ENCODE measurements at regions not wholly inside any gene's neighbourhood (a gene's known extent, or its start where the extent isn't known, plus 50 kb on each side); places are given as distances from the start of the nearest gene placed in this dataset.

DNA sequence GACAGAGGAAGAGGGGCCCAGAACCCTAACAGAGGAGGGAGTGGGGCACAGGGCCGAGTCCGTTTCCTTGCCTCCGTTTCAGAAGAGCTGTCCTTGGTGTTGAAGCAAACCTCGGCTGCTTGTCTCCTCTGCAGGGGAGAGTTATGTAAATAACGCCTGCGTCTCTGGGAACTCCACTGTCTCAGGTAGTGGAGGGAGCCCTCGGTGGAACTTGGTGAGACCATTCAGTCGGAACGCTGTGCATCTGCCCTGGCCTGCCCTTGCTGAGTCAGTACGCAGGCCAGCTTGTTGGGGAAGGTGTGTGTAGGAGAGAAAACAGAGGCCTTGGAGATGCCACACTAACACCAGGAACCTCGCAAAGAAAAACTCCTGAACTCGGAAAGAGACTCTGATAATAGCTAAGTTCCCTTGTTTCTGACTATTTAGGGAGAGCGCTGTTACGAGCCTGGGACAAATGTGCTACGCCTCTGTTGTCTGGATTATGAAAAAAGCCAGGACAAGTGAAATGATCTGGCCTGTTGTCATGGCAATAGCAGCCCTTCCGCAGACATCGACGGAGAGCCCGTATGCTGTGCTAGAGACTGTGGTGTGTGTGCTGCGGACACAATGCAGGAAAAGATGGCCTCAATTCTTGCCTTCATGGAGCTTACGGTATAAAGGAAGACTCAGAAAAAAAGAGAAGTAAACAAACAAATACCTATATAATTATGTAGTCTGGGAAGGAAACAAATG is 94.6 kb upstream of the AKT3 start:
- no peak for DNase-seq (ENCODE audit: low read depth)

GRCh38 chr1:243943671-243944428 is 93.8 kb upstream of the AKT3 start:
- DNase-seq (ENCODE audit: low read depth), result no peak

DNA sequence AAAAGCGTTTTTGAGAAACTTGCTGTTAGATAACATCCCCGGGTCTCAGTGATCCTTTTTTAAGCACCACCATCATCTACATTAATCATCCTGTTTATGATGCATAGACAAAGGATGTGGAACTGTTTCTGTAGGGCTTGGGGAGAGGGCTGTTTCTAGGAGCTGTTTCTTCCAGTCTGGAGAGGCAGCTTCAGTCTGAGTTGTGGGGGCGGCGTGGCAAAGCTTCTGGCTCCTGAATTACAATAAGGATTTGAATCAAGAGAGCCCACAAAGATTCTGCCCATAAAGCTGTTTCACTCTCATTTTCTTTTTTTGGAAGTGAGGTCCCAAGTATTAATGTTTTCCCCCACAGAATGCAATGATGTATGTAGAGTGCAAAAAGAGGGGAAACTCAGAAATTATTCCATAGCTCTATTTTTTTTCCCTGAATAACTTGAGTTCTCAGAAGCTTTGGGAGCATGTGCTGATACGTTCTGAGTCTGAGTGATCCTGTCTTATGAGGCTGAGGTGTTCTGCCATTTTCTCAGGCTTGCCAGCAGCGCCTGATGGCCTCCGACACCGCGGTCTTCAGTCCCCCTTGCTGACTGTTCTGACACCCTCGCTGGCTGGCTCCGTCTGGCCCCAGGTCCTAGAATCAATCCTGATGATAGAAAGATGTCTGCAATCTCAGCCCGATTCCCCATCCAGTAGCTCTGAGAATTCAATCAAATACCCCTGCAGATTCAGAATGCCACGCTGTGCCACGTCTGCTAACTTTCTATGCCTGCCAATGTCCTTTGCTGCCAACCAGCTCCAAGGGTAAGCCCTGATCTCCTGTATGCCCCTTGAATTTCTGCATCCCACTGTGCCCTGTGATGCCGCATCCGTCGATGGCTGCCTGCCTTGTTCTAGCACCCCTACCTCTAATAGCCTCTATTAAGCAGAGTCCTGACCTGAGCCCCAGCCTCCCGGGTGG is 92.4 kb upstream of the AKT3 start:
- DNase-seq (ENCODE audit: low read depth), result no peak

- DNase-seq (ENCODE audit: low read depth), result no peak
These were observed 90.4 kb upstream of the AKT3 start for GRCh38 chr1:243940451-243940850.

DNA sequence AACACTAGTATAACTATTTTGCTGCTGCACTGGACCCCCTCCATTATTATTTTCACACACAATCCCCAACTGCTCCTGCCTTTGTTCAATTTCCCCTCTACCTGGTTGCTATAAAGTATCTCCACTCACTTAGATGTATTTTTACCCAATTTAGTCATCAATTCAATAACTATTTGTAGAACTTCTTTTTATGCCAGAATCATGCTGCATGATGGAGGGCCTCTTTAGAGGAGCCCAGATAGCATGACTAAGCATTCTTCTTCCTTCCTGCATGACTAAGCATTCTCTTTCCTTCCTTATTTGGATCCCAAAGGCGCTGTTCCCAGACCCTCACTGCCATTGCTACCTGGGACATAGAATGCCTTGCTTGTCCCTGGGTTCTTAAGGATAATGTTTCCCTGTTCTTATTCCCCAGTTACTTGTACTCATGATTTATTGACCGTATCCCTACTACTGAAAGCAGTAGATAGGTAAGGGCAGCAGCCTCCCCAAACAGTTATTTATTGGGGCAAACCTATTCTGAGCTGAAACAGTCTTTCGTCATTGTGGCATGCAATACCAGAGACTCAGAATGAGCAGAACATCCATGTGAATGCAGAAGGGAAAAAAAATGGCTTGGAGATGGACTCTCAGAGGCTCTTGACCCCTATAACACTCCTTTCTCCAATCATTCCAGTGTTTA is 89.3 kb upstream of the AKT3 start:
- no peak for DNase-seq (ENCODE audit: low read depth)

- DNase-seq (ENCODE audit: low read depth), result no peak
These were observed 88.2 kb upstream of the AKT3 start for GRCh38 chr1:243938208-243938607.

DNA sequence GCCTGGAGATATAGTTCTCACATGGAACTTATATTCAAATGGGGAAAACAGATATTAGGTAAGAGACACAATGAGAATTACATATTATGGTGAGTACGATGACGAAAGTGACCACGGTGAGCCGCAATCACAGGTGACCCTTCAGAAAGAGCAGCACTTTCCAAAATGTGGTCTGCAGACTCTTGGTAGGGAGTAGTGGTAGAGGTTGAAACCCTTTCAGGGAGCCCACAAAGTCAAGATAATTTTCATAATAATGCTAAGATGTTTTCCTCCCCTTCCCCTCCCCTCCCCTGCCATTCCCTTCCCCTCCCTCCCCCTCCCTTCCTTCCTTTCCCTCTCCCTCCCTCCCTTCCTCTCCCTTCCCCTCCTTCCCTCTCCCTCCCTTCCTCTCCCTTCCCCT is 83.5 kb upstream of the AKT3 start:
- no peak for DNase-seq (ENCODE audit: low read depth)

- DNase-seq (ENCODE audit: low read depth), result no peak
These were observed 81.9 kb upstream of the AKT3 start for GRCh38 chr1:243931957-243932356.

DNA sequence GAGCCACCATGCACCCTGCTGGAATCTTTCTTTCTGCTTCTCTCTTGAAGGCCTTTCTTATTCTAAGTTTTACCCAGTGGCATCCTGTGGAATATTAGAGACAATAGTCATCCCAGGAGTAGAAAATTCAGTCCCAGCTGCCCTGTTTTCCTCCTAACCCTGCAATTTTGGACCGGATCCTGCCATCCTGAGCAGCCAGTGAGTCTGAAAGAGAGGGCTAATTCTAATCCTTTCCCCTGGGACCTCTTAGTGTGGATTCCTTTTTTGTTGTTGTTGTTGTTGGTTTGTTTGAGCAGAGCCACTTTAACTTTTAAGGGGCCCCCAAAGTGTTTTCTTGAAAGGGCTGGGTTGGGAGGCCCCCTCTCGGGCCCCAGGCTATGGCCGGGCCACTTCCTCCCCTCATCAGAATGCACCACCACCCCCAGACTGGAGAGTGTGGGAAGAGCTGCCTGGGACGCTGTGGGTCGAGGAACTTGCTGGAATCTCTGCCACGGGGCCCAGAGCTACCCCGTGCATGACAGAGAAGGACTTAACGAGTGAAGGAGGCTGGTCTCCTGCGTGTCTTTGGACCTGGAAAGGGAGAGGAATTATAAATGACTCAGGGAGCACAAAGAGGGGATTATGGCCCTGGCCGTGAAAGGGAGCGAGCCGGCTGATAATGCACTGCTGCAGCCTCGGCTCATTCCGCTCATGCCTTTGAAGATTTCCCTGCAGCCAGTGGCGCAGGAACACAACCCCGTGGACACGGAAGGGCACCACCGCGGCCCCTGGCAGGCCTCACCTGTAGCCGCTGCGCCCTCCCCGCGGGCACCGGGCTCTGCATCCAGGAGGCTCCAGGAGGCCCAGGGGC is 81.0 kb upstream of the AKT3 start:
- no peak for DNase-seq (ENCODE audit: low read depth)

- no peak for DNase-seq (ENCODE audit: low read depth)
These were observed 77.3 kb upstream of the AKT3 start for GRCh38 chr1:243927381-243927780.

- DNase-seq (ENCODE audit: low read depth), result peak; percentile 93
These were observed 76.8 kb upstream of the AKT3 start for GRCh38 chr1:243926803-243927245.

GRCh38 chr1:243926299-243926698 is 76.3 kb upstream of the AKT3 start:
- no peak for DNase-seq (ENCODE audit: low read depth)

DNA sequence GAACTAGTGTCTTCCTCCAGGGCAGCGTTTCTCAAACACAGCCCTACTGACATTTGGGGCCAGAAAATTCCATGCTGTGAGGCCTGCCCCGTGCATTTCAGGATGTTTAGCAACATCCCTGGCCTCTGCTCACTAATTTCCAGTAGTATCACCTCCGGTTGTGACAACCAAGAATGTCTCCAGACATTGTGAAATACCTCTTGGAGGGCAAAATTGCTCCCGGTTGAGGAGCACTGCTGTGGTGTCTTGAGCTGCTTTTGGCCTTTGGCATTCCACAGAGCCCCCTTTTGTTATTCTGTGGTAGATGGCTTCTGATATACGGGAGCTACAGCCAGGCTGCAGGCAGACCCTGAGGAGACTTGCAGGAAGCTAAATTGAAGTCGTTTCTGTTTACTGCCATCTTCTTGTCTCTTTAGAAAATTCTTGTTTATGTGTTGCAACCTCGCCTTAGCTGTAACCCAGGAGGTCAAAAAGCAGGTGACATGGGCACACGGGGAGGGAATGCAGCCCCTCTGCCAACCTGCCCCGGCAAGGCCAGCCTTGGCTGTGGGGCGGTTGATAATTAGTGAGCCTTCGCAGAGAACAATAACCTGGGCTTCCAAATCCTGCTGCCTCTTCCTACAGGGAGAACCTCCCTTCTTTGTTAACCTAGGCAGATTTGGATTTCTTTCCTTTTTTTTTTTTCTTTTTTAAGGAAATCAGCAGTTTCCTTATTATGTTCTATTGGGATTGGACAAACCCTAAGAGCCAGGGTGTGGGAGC is 74.7 kb upstream of the AKT3 start:
- no peak for DNase-seq (ENCODE audit: low read depth)

GRCh38 chr1:243924188-243924587 is 74.1 kb upstream of the AKT3 start:
- DNase-seq (ENCODE audit: low read depth), result peak; percentile 78

DNA sequence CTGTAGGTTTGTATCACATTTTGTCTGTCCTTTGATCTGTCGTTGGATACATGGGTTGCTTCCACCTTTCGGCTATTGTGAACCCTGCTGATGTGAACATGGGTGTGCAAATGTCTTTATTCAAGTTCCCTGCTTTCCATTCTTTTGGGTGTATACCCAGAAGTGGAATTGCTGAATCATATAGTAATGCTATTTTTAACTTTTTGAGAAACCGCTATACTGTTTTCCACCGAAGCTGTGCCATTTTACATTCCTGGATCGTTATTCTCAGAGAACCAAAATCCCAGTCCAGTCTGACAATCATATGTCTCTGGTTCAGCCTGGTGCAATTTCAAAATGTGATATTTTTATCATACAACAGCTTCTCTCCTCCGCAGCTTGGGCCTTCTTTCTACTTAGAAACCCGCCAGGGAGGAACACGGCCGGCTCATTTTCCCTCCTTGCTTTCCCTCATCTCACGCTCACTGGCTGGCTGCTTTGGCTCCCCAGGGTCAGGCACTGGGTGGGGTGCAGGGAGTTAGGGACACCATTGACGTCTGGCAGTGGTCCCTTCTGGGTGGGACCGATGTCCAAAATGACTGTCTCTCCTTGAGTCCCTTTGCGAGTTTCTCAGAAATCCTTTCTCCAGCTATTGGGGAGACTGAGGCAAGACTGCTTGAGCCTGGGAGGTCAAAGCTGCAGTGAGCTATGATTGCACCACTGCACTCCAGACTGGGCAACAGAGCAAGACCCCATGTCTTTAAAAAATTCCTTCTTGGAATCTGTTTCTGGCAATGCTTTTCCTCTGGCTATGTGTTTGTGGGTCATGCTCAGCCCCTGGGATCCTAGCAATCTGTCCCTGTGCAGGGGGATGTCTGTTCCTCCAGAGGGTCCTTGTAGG is 73.5 kb upstream of the AKT3 start:
- no peak for DNase-seq (ENCODE audit: low read depth)

DNA sequence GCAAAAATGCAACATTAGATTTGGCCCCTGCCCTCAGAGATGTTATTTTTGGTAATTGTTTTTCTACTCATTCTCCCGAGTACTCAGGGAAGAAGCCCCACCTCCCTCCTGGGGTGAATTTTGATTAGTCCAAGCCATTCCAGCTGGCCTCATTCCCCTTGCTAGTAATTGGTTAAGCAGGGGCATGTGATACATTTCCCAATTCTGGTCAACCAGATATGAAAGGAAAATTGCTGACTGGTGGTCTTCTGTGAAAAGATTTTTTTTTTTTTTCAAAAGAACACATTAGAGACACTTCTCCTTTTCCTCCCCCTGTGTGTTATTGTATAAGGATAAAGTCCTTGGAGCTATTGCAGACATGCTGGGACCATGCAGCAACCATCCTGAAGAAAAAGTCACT is 71.1 kb upstream of the AKT3 start:
- no peak for DNase-seq (ENCODE audit: low read depth)

- no peak for DNase-seq (ENCODE audit: low read depth)
These were observed 68.0 kb upstream of the AKT3 start for GRCh38 chr1:243917863-243918565.

- peak; percentile 78 for DNase-seq (ENCODE audit: low read depth)
These were observed 67.3 kb upstream of the AKT3 start for GRCh38 chr1:243917177-243917862.

Data from HS-5 (cell line).